CD14-positive monocyte (primary cell): ENCODE measurements at regions not wholly inside any gene's neighbourhood (a gene's known extent, or its start where the extent isn't known, plus 50 kb on each side); places are given as distances from the start of the nearest gene placed in this dataset.

Experiments used
- DNase-seq, 3 donors: peaks; one replicate each; pipeline ENCODE4 v3.0.0-alpha.2; 2011 to 2022
- H2AFZ ChIP-seq: 2 replicates; pipeline ENCODE4 v1.6.0; 2012; ENCODE audit warnings: mild to moderate bottlenecking, low read depth, low read length, inconsistent platforms; ENCODE audit not compliant: insufficient read depth, poor library complexity, severe bottlenecking
- H3K27ac ChIP-seq, 2 donors: 1 replicate in 1 of 2; 2 replicates in 1 of 2; pipeline ENCODE4 v1.5.1; 2012 to 2013; ENCODE audit warnings: low read length in 2 of 2, control low read depth in 1 of 2, inconsistent platforms in 1 of 2, low read depth in 1 of 2, mild to moderate bottlenecking in 1 of 2
- H3K27me3 ChIP-seq, 2 donors: one replicate each; pipeline versions ENCODE4 v1.6.0 to v1.6.1; 2011 to 2013; ENCODE audit warnings: low read length in 2 of 2; ENCODE audit not compliant: control insufficient read depth in 2 of 2, insufficient read depth in 2 of 2
- H3K36me3 ChIP-seq, 2 donors: replicated peaks in 1 of 2; 1 replicate in 1 of 2; 2 replicates in 1 of 2; pipeline versions ENCODE4 v1.5.1 to v1.6.1; 2012 to 2013; ENCODE audit warnings: low read length in 2 of 2, control low read depth in 1 of 2, inconsistent platforms in 1 of 2, mild to moderate bottlenecking in 1 of 2; ENCODE audit not compliant: insufficient read depth in 2 of 2, control insufficient read depth in 1 of 2
- H3K4me1 ChIP-seq, 2 donors: 1 replicate in 1 of 2; 2 replicates in 1 of 2; pipeline versions ENCODE4 v1.5.1 to v1.6.1; 2012 to 2013; ENCODE audit warnings: low read length in 2 of 2, control low read depth in 1 of 2, inconsistent platforms in 1 of 2, mild to moderate bottlenecking in 1 of 2, moderate library complexity in 1 of 2; ENCODE audit not compliant: insufficient read depth in 2 of 2, control insufficient read depth in 1 of 2
- H3K4me2 ChIP-seq: replicated peaks from 2 replicates; pipeline ENCODE3; 2012; ENCODE audit warnings: low read length, moderate library complexity, mild to moderate bottlenecking; ENCODE audit not compliant: poor library complexity, severe bottlenecking; ENCODE audit errors: extremely low read depth
- H3K4me3 ChIP-seq, 3 experiments: fragments of 200-600 bp in 1 of 3; sonication (generic) in 1 of 3; replicated peaks in 1 of 3; 1 replicate in 2 of 3; 2 replicates in 1 of 3; pipeline ENCODE4 v1.5.1; 2011 to 2013; ENCODE audit warnings: low read length in 3 of 3, mild to moderate bottlenecking in 3 of 3, control low read depth in 2 of 3, low read depth in 2 of 3, inconsistent platforms in 1 of 3, moderate library complexity in 1 of 3
- H3K79me2 ChIP-seq: 2 replicates; pipeline ENCODE4 v1.6.0; 2012; ENCODE audit warnings: mild to moderate bottlenecking, control low read depth, inconsistent platforms, low read length, moderate library complexity; ENCODE audit not compliant: insufficient read depth
- H3K9ac ChIP-seq: 2 replicates; pipeline ENCODE4 v1.6.0; 2017; ENCODE audit warnings: low read length, mild to moderate bottlenecking; ENCODE audit not compliant: insufficient read depth, poor library complexity, severe bottlenecking
- H3K9me3 ChIP-seq, 2 donors: replicated peaks in 1 of 2; 1 replicate in 1 of 2; 2 replicates in 1 of 2; pipeline versions ENCODE4 v1.5.1 to v1.6.1; 2012 to 2013; ENCODE audit warnings: low read length in 2 of 2, control low read depth in 1 of 2; ENCODE audit not compliant: control insufficient read depth in 1 of 2, insufficient read depth in 1 of 2
- H4K20me1 ChIP-seq: 2 replicates; pipeline ENCODE4 v1.6.0; 2012; ENCODE audit warnings: mild to moderate bottlenecking, low read length, control low read depth, moderate library complexity; ENCODE audit not compliant: insufficient read depth
- H3K27ac Mint-ChIP-seq, 7 donors: one replicate each; pipeline ENCODE4 v1.8.0; 2020; ENCODE audit warnings: mild to moderate bottlenecking in 7 of 7, mixed read lengths in 7 of 7, moderate library complexity in 6 of 7, inconsistent platforms in 2 of 7
- H3K27me3 Mint-ChIP-seq, 3 donors: one replicate each; pipeline ENCODE4 v1.8.0; 2021 to 2022; ENCODE audit warnings: low read depth in 3 of 3, mild to moderate bottlenecking in 3 of 3, mixed read lengths in 3 of 3, moderate library complexity in 3 of 3, inconsistent platforms in 1 of 3
- H3K36me3 Mint-ChIP-seq, 2 donors: one replicate each; pipeline ENCODE4 v1.8.0; 2020; ENCODE audit warnings: mixed read lengths in 2 of 2, inconsistent platforms in 1 of 2, mild to moderate bottlenecking in 1 of 2
- H3K4me1 Mint-ChIP-seq: one replicate; pipeline ENCODE4 v1.8.0; 2020; ENCODE audit warnings: mild to moderate bottlenecking, mixed read lengths
- H3K4me3 Mint-ChIP-seq, 2 donors: one replicate each; pipeline ENCODE4 v1.8.0; 2020; ENCODE audit warnings: mild to moderate bottlenecking in 2 of 2, mixed read lengths in 2 of 2, moderate library complexity in 1 of 2
- H3K9me3 Mint-ChIP-seq, 7 donors: one replicate each; pipeline ENCODE4 v1.8.0; 2020 to 2022; ENCODE audit warnings: mixed read lengths in 7 of 7, mild to moderate bottlenecking in 6 of 7, moderate library complexity in 6 of 7, inconsistent platforms in 2 of 7
- WGBS: methylation state at CpG from one replicate; pipeline ENCODE4 v1.1.5; 2013; ENCODE audit warnings: missing lambda C conversion rate; ENCODE audit not compliant: insufficient coverage; 5-methylcytosine and 5-hydroxymethylcytosine counted together
- intact Hi-C, 2 donors: fragments of 100-400 bp; cut with micrococcal nuclease; formaldehyde crosslinking; loops; one replicate each; pipeline versions ENCODE4 v1.15.0 to v1.15.1; 2023
- TF ChIP-seq, protein P1 (sequence below): fragments of 200-600 bp; IDR thresholded peaks from one replicate; pipeline ENCODE4 v1.8.0; 2022; ENCODE audit warnings: antibody characterized with exemption, mild to moderate bottlenecking

DNA sequence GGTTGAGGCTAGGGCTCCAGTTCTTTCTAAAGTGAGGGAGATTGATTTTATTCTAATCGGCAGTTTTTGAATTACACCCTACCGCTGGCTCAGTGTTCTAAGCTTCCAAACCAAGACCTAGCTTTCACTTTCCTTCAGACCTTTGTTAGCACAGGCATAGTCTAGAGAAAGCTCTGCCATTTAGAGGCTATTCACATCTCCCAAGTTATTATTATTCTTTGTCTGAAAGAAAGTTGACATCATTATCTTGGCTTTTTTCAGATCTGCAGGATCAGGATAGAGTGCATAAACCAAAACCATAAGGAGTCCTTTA is 276.8 kb downstream of the ASXL3 start:
- H3K36me3 Mint-ChIP-seq = no peaks in the 10 kb centered on the region
- WGBS = no CpG with 5 or more reads among the region's 2 CpGs
- H3K4me1 Mint-ChIP-seq = no peaks in the 10 kb centered on the region
- Histone ChIP-seq H2AFZ (no peak overlapping the region), H3K4me1 (no peaks in the 10 kb centered on the region), H3K4me3 (no peak overlapping the region), H3K27ac (no peak overlapping the region), H3K4me2 (no peak overlapping the region), H3K9me3 (no peaks in the 10 kb centered on the region), H3K27me3 (no peaks in the 10 kb centered on the region), H3K79me2 (no peaks in the 10 kb centered on the region), H3K36me3 (no peaks in the 10 kb centered on the region), H4K20me1 (no peaks in the 10 kb centered on the region), H3K9ac (no peak overlapping the region)
- H3K4me3 Mint-ChIP-seq = no peak overlapping the region
- TF ChIP-seq, protein P1, sequence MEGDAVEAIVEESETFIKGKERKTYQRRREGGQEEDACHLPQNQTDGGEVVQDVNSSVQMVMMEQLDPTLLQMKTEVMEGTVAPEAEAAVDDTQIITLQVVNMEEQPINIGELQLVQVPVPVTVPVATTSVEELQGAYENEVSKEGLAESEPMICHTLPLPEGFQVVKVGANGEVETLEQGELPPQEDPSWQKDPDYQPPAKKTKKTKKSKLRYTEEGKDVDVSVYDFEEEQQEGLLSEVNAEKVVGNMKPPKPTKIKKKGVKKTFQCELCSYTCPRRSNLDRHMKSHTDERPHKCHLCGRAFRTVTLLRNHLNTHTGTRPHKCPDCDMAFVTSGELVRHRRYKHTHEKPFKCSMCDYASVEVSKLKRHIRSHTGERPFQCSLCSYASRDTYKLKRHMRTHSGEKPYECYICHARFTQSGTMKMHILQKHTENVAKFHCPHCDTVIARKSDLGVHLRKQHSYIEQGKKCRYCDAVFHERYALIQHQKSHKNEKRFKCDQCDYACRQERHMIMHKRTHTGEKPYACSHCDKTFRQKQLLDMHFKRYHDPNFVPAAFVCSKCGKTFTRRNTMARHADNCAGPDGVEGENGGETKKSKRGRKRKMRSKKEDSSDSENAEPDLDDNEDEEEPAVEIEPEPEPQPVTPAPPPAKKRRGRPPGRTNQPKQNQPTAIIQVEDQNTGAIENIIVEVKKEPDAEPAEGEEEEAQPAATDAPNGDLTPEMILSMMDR = no peak
- H3K9me3 Mint-ChIP-seq = no peaks in the 10 kb centered on the region
- no peaks in the 10 kb centered on the region for H3K27me3 Mint-ChIP-seq
- DNase-seq = no peak
- no peak overlapping the region for H3K27ac Mint-ChIP-seq
- intact Hi-C loops = no loop called here

DNA sequence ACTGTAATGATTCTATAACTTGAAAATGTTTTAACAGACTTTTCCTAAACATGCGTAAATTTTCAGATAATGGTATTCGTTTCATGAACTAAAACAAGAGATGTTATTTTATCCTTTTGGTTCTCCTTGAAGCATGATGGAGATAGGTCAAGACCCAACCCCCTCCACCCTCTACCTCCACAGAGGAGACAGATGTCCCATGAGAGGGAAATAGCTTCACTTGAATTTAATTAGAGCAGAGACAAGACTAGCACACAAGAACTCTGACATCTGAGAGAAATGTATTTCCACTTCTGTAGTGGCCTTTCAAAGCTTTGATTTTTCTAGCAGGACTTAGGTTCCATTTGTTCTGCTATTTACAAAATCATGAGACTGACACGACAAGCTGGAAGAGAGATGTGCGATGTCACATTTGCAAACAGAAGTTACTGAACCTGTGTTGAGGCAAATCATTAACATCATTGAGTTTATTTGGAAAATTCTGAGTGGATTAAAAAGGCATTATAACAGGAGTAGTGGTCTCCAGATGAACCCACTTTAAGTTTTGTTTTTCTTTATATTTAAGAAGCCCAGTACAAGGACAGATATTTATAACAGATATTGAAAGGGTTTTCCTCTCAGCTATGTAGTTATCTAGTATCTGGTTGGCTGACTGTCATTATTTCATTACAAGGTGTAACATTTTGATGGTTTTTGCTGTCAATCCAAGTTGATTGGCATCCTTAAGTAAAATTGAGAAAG is 276.2 kb downstream of the ASXL3 start:
- Histone ChIP-seq H3K79me2 (no peaks in the 10 kb centered on the region), H3K27me3 (no peaks in the 10 kb centered on the region), H4K20me1 (no peaks in the 10 kb centered on the region), H3K4me2 (no peak overlapping the region), H3K4me1 (no peaks in the 10 kb centered on the region), H3K9me3 (no peaks in the 10 kb centered on the region), H3K36me3 (no peaks in the 10 kb centered on the region), H2AFZ (no peak overlapping the region), H3K27ac (no peak overlapping the region), H3K4me3 (no peak overlapping the region), H3K9ac (no peak overlapping the region)
- Mint-ChIP-seq H3K27me3 (no peaks in the 10 kb centered on the region), H3K9me3 (no peaks in the 10 kb centered on the region), H3K27ac (no peak overlapping the region), H3K36me3 (no peaks in the 10 kb centered on the region), H3K4me3 (no peak overlapping the region), H3K4me1 (no peaks in the 10 kb centered on the region)
- intact Hi-C loops = no loop called here
- TF ChIP-seq, protein P1 = no peak
- no CpG with 5 or more reads among the region's 4 CpGs for WGBS
- DNase-seq = no peak
